ENCODE measurements at regions not wholly inside any gene's neighbourhood (a gene's known extent, or its start where the extent isn't known, plus 50 kb on each side); places are given as distances from the start of the nearest gene placed in this dataset.

- no peak for DNase-seq (ENCODE audit: low spot score)
Observed at GRCh38 chr13:79267560-79267959, 138.5 kb downstream of the RBM26 start.

- DNase-seq (ENCODE audit: low spot score), result no peak
Observed at GRCh38 chr13:79258489-79258888, 147.6 kb downstream of the RBM26 start.

- no peak for DNase-seq (ENCODE audit: low spot score)
Observed at GRCh38 chr13:79246578-79246949, 159.5 kb downstream of the RBM26 start.

- DNase-seq (ENCODE audit: low spot score), result no peak
Observed at GRCh38 chr13:79245937-79246577, 160.0 kb downstream of the RBM26 start.

GRCh38 chr13:79241697-79242096, 164.4 kb downstream of the RBM26 start:
- DNase-seq (ENCODE audit: low spot score), result no peak

GRCh38 chr13:79237981-79238380, 168.1 kb downstream of the RBM26 start:
- DNase-seq (ENCODE audit: low spot score), result no peak

- DNase-seq (ENCODE audit: low spot score), result no peak
Observed at GRCh38 chr13:79231887-79232286, 174.2 kb downstream of the RBM26 start.

GRCh38 chr13:79229761-79230160, 176.3 kb downstream of the RBM26 start:
- DNase-seq (ENCODE audit: low spot score), result no peak

- no peak for DNase-seq (ENCODE audit: low spot score)
Observed at GRCh38 chr13:79228972-79229371, 177.1 kb downstream of the RBM26 start.

- no peak for DNase-seq (ENCODE audit: low spot score)
Observed at GRCh38 chr13:79227418-79227817, 178.6 kb downstream of the RBM26 start.

GRCh38 chr13:79226938-79227337, 179.1 kb downstream of the RBM26 start:
- no peak for DNase-seq (ENCODE audit: low spot score)

GRCh38 chr13:79226250-79226649, 179.8 kb downstream of the RBM26 start:
- no peak for DNase-seq (ENCODE audit: low spot score)

GRCh38 chr13:79225487-79226232, 180.4 kb downstream of the RBM26 start:
- no peak for DNase-seq (ENCODE audit: low spot score)

GRCh38 chr13:79222427-79223205, 183.4 kb downstream of the RBM26 start:
- DNase-seq (ENCODE audit: low spot score), result no peak

- DNase-seq (ENCODE audit: low spot score), result no peak
Observed at GRCh38 chr13:79212064-79212619, 193.9 kb downstream of the RBM26 start.

- no peak for DNase-seq (ENCODE audit: low spot score)
Observed at GRCh38 chr13:79211377-79211776, 194.7 kb downstream of the RBM26 start.

GRCh38 chr13:79197933-79198332, 208.1 kb downstream of the RBM26 start:
- DNase-seq (ENCODE audit: low spot score), result no peak

GRCh38 chr13:79196843-79197242, 209.2 kb downstream of the RBM26 start:
- no peak for DNase-seq (ENCODE audit: low spot score)

- DNase-seq (ENCODE audit: low spot score), result no peak
Observed at GRCh38 chr13:79196366-79196765, 209.7 kb downstream of the RBM26 start.

- DNase-seq (ENCODE audit: low spot score), result no peak
Observed at GRCh38 chr13:79194727-79195126, 211.3 kb downstream of the RBM26 start.

- DNase-seq (ENCODE audit: low spot score), result no peak
Observed at GRCh38 chr13:79194272-79194671, 211.8 kb downstream of the RBM26 start.

GRCh38 chr13:79191501-79191900, 214.6 kb downstream of the RBM26 start:
- no peak for DNase-seq (ENCODE audit: low spot score)

GRCh38 chr13:79190932-79191331, 215.1 kb downstream of the RBM26 start:
- no peak for DNase-seq (ENCODE audit: low spot score)

All from AG08396 (cell line).